Upper lobe of left lung (tissue), 4 donors: ENCODE measurements at regions not wholly inside any gene's neighbourhood (a gene's known extent, or its start where the extent isn't known, plus 50 kb on each side); places are given as distances from the start of the nearest gene placed in this dataset.

Experiments
- POLR2A ChIP-seq, 4 donors: fragments of 450-650 bp; IDR thresholded peaks; one replicate each; pipeline ENCODE4 v1.5.1; 2016 to 2017; ENCODE audit warnings: antibody characterized with exemption in 4 of 4, mild to moderate bottlenecking in 2 of 4
- TF ChIP-seq, protein P1 (sequence below), 6 experiments: fragments of 450-650 bp in 4 of 6; fragments of 200-600 bp in 2 of 6; sonication (generic) in 2 of 6; IDR thresholded peaks; one replicate each; pipeline ENCODE4 v1.5.1; 2016 to 2019; ENCODE audit warnings: antibody characterized with exemption in 6 of 6

DNA sequence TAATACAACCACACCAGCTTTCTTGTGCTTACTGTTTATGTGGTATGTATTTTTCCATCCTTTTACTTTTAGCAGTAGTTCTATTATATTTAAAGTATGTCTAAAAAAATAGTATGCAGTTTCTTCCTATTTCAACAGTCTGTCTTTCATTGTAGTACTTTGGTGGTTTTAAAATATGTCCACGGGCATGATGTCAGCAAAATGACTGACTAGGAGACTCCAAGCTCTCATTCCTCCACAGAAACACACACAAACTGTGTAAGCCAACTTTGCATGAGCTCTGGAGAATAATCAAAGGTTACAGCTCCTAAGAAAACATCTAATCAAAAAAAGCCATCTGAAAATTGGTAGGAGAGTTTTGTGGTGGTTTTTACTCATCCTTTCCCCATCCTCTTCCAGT is 56.1 kb downstream of the TEX51 start:
- TF ChIP-seq, protein P1, sequence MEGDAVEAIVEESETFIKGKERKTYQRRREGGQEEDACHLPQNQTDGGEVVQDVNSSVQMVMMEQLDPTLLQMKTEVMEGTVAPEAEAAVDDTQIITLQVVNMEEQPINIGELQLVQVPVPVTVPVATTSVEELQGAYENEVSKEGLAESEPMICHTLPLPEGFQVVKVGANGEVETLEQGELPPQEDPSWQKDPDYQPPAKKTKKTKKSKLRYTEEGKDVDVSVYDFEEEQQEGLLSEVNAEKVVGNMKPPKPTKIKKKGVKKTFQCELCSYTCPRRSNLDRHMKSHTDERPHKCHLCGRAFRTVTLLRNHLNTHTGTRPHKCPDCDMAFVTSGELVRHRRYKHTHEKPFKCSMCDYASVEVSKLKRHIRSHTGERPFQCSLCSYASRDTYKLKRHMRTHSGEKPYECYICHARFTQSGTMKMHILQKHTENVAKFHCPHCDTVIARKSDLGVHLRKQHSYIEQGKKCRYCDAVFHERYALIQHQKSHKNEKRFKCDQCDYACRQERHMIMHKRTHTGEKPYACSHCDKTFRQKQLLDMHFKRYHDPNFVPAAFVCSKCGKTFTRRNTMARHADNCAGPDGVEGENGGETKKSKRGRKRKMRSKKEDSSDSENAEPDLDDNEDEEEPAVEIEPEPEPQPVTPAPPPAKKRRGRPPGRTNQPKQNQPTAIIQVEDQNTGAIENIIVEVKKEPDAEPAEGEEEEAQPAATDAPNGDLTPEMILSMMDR (IDR thresholded peaks at IDR 0.05): no peak
- no peak for TF ChIP-seq POLR2A (IDR thresholded peaks at IDR 0.05)
